Spleen (tissue), 11 donors: ENCODE measurements at regions not wholly inside any gene's neighbourhood (a gene's known extent, or its start where the extent isn't known, plus 50 kb on each side); places are given as distances from the start of the nearest gene placed in this dataset.

Source experiments
- DNase-seq: peaks from one replicate; pipeline ENCODE4 v3.0.0-alpha.2; 2020
- H3K27ac ChIP-seq, 8 donors: fragments of 200-600 bp; sonication (generic) in 7 of 8; 1 replicate in 4 of 8; 2 replicates in 4 of 8; pipeline versions ENCODE4 v1.5.0 to v1.8.0; 2016 to 2021; ENCODE audit warnings: inconsistent platforms in 4 of 8, mild to moderate bottlenecking in 4 of 8, moderate library complexity in 1 of 8
- H3K27me3 ChIP-seq, 7 donors: fragments of 200-600 bp; sonication (generic) in 6 of 7; replicated peaks in 1 of 7; 1 replicate in 4 of 7; 2 replicates in 3 of 7; pipeline versions ENCODE4 v1.5.0 to v1.8.0; 2016 to 2021; ENCODE audit warnings: inconsistent platforms in 3 of 7, mild to moderate bottlenecking in 1 of 7
- H3K36me3 ChIP-seq, 6 donors: fragments of 200-600 bp; sonication (generic) in 5 of 6; 1 replicate in 4 of 6; 2 replicates in 2 of 6; pipeline versions ENCODE4 v1.5.0 to v1.8.0; 2016 to 2021; ENCODE audit warnings: inconsistent platforms in 2 of 6
- H3K4me1 ChIP-seq, 6 donors: fragments of 200-600 bp; sonication (generic) in 5 of 6; 1 replicate in 3 of 6; 2 replicates in 3 of 6; pipeline versions ENCODE4 v1.5.0 to v1.8.0; 2016 to 2021; ENCODE audit warnings: inconsistent platforms in 3 of 6
- H3K4me3 ChIP-seq, 8 donors: fragments of 200-600 bp; sonication (generic) in 7 of 8; 1 replicate in 4 of 8; 2 replicates in 4 of 8; pipeline versions ENCODE4 v1.5.0 to v1.8.0; 2016 to 2021; ENCODE audit warnings: inconsistent platforms in 4 of 8, mild to moderate bottlenecking in 4 of 8, moderate library complexity in 2 of 8
- H3K9me3 ChIP-seq, 8 donors: fragments of 200-600 bp; sonication (generic) in 7 of 8; 1 replicate in 4 of 8; 2 replicates in 4 of 8; pipeline versions ENCODE4 v1.5.0 to v1.8.0; 2016 to 2021; ENCODE audit warnings: inconsistent platforms in 4 of 8
- POLR2A ChIP-seq, 3 donors: fragments of 450-650 bp; IDR thresholded peaks; one replicate each; pipeline ENCODE4 v1.5.1; 2017; ENCODE audit warnings: antibody characterized with exemption in 3 of 3, mild to moderate bottlenecking in 1 of 3
- POLR2AphosphoS5 ChIP-seq, 3 donors: sonication (generic); formaldehyde crosslinking; IDR thresholded peaks; one replicate each; pipeline ENCODE4 v1.5.1; 2017; ENCODE audit warnings: antibody characterized with exemption in 3 of 3
- WGBS, 5 donors: extraction: QIAGEN DNeasy Blood & Tissue Kit in 3 of 5; methylation state at CpG; one replicate each; pipeline versions ENCODE4 v1.1.5 to v1.1.7; 2013 to 2018; 5-methylcytosine and 5-hydroxymethylcytosine counted together
- intact Hi-C: fragments of 100-400 bp; cut with DNase I; formaldehyde crosslinking; loops from one replicate; pipeline ENCODE4 v1.15.0; 2023; ENCODE audit warnings: low total_unique reads
- TF ChIP-seq, protein P1 (sequence below), 11 experiments: fragments of 200-600 bp in 7 of 11; fragments of 450-650 bp in 4 of 11; sonication (generic) in 4 of 11; IDR thresholded peaks in 8 of 11; conservative IDR thresholded peaks in 3 of 11; 1 replicate in 7 of 11; 2 replicates in 4 of 11; pipeline versions ENCODE4 v1.4.0 to v1.8.0; 2016 to 2021; ENCODE audit warnings: antibody characterized with exemption in 11 of 11, inconsistent platforms in 4 of 11, mild to moderate bottlenecking in 1 of 11
- donor health status: healthy with polysubstance abuse.
- donor health status: DM: no; HTN: no; CAD: no; lungs with moderate emphysema.
- donor health status: DM: no; HTN: no; CAD: no.
- donor health status: Bipolar disorder and iron deficiency.
- donor health status: healthy.
- donor health status: DM: no; HTN: no; CAD: no.
- donor health status: DM: yes; HTN: yes; CAD: no.

DNA sequence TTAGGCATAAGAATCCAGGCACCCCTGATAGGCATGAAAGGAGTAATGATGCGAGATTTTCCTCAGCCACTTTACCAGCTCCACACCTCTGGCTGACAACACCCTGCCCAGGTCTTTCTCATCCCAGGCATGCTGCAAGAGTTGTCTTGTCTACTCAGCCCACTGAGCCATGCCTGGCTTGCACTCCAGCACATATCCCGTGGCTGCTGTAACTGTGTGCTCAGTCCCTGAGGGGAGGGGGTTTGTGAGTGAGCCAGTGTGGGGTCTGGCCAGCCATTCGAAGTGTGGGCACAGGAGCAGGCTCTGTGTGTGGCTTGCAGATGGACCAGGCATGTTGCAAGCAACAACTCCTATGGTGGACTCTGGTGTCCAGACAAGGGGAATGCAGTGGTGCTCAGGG, 529.6 kb downstream of the ADGRL2 start:
- H3K27ac ChIP-seq = no peak overlapping the region
- no peaks in the 10 kb centered on the region for H3K36me3 ChIP-seq
- no peaks in the 10 kb centered on the region for H3K27me3 ChIP-seq
- WGBS, 5 donors = 74 to 88% (median 82%) methylated on average over 3 of the region's 3 CpGs
- H3K4me3 ChIP-seq = no peak overlapping the region
- TF ChIP-seq POLR2AphosphoS5 (IDR thresholded peaks at IDR 0.05) = no peak
- TF ChIP-seq POLR2A (IDR thresholded peaks at IDR 0.05) = no peak
- TF ChIP-seq, protein P1, sequence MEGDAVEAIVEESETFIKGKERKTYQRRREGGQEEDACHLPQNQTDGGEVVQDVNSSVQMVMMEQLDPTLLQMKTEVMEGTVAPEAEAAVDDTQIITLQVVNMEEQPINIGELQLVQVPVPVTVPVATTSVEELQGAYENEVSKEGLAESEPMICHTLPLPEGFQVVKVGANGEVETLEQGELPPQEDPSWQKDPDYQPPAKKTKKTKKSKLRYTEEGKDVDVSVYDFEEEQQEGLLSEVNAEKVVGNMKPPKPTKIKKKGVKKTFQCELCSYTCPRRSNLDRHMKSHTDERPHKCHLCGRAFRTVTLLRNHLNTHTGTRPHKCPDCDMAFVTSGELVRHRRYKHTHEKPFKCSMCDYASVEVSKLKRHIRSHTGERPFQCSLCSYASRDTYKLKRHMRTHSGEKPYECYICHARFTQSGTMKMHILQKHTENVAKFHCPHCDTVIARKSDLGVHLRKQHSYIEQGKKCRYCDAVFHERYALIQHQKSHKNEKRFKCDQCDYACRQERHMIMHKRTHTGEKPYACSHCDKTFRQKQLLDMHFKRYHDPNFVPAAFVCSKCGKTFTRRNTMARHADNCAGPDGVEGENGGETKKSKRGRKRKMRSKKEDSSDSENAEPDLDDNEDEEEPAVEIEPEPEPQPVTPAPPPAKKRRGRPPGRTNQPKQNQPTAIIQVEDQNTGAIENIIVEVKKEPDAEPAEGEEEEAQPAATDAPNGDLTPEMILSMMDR (IDR thresholded peaks at IDR 0.05 in 8 of 11, conservative IDR thresholded peaks at IDR 0.05 in 3 of 11) = no peak
- H3K4me1 ChIP-seq = no peaks in the 10 kb centered on the region
- DNase-seq = no peak
- peaks cover 0 to 14% (median 7%) of the 10 kb centered on the region in 8 donors for H3K9me3 ChIP-seq
- intact Hi-C loops = no loop called here

DNA sequence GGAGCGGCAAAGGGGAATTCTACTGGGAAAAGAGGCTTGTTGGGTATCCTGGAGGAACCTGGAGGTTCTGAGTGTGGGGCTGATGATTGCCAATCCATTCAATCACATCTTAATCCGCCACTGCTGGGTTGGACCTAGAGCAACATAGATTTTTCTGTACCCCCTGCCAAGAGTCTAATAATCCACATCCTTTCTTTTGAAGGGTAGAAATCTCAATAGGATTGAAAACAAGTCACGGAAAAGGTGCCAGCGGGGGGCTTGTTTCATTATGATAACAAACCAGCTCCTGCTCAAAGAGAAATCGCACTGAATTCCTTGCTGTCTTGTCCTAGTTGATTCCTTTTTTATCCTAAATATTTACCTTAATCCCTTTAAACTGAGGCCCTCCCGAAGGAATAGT, 528.5 kb downstream of the ADGRL2 start:
- Histone ChIP-seq H3K4me3 (no peak overlapping the region), H3K27me3 (no peaks in the 10 kb centered on the region), H3K36me3 (no peaks in the 10 kb centered on the region), H3K4me1 (no peaks in the 10 kb centered on the region), H3K9me3 (peaks cover 0 to 14% (median 7%) of the 10 kb centered on the region in 8 donors), H3K27ac (no peak overlapping the region)
- DNase-seq = no peak
- TF ChIP-seq POLR2AphosphoS5 (IDR thresholded peaks at IDR 0.05) (no peak), POLR2A (IDR thresholded peaks at IDR 0.05) (no peak)
- TF ChIP-seq, protein P1 (IDR thresholded peaks at IDR 0.05 in 8 of 11, conservative IDR thresholded peaks at IDR 0.05 in 3 of 11) = no peak
- 84 to 92% (median 88%) methylated on average over 6 of the region's 6 CpGs for WGBS, 5 donors
- intact Hi-C loops = no loop called here

DNA sequence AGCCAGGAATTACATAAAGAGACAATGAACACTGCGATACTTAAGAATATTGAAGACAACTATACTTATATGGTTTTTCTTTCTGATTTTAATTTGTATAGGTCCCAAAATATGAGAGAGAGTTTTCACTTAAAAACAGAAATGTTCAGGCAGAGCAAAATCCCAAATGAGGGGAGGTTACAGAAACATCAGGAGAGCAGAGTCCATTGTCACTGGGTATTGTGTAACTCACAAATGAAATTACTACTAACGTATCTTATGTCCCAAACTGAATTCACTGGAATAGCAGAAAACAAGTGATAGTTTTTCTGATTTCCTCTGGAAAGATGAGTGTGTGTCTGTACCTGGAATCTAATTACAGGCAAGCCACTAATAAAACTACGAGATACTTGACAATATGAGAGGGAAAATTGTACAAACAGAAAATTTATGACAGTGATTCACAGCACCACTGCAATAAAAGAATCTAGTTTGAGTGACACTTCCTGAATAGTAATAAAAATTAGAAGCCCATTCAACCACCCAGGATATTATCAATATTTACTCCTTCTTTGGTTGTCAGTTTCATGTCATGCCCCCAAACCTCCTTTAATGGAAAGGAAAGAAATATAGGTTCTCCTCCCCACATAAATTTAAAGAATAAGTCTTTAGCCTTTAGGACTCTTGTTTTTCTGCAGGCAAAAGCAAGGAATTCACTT, 522.6 kb downstream of the ADGRL2 start:
- Histone ChIP-seq H3K4me1 (no peaks in the 10 kb centered on the region), H3K4me3 (no peak overlapping the region), H3K27ac (no peak overlapping the region), H3K36me3 (no peaks in the 10 kb centered on the region), H3K9me3 (no peaks in the 10 kb centered on the region), H3K27me3 (no peaks in the 10 kb centered on the region)
- WGBS, 5 donors = 77 to 84% (median 80%) methylated on average over 3 of the region's 3 CpGs
- TF ChIP-seq POLR2A (IDR thresholded peaks at IDR 0.05) (no peak), POLR2AphosphoS5 (IDR thresholded peaks at IDR 0.05) (no peak)
- TF ChIP-seq, protein P1 (IDR thresholded peaks at IDR 0.05 in 8 of 11, conservative IDR thresholded peaks at IDR 0.05 in 3 of 11) = no peak
- no peak for DNase-seq
- intact Hi-C loops = no loop called here

DNA sequence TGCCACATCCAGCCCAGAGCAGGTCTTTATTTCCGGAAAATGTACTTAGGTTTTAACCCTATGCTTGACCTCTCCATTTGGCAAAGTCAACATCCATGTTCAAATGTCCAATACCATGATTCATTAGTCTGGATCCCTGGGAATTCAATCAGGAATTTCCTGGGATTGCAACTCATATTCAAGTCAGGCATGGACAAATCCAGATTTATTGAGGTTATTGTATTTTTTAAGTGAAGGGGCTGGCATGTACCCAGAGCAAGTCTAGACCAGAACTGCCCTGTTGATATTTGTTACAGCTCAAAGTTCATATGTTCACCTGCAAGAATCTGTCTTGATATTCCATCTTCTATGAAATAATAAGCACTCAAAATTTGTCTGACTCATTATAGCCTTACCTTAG, 521.1 kb downstream of the ADGRL2 start:
- H3K9me3 ChIP-seq = no peaks in the 10 kb centered on the region
- H3K4me1 ChIP-seq = no peaks in the 10 kb centered on the region
- DNase-seq = no peak
- WGBS, 5 donors = 82 to 94% (median 88%) methylated on average over 1 of the region's 1 CpG
- no peak overlapping the region for H3K4me3 ChIP-seq
- no peaks in the 10 kb centered on the region for H3K27me3 ChIP-seq
- H3K27ac ChIP-seq = no peak overlapping the region
- no peaks in the 10 kb centered on the region for H3K36me3 ChIP-seq
- intact Hi-C loops = no loop called here
- TF ChIP-seq, protein P1 (IDR thresholded peaks at IDR 0.05 in 8 of 11, conservative IDR thresholded peaks at IDR 0.05 in 3 of 11) = no peak
- TF ChIP-seq POLR2AphosphoS5 (IDR thresholded peaks at IDR 0.05) = no peak
- no peak for TF ChIP-seq POLR2A (IDR thresholded peaks at IDR 0.05)
